GM12878 (cell line): ENCODE measurements at regions not wholly inside any gene's neighbourhood (a gene's known extent, or its start where the extent isn't known, plus 50 kb on each side); places are given as distances from the start of the nearest gene placed in this dataset.

Experiments used
- ATAC-seq: fragments of 200-7000 bp; cut with Tn5 transposase; 3 replicates; pipeline ENCODE4 v1.9.1; 2020; ENCODE audit warnings: mild to moderate bottlenecking, moderate library complexity
- BruUV-seq: library from RNA; stranded (reverse); fragments of 400-500 nt; replicated peaks from 2 replicates; lab custom pipeline; 2021; lab: Mats Ljungman, UMichigan
- CTCF ChIA-PET: fragments of 300-600 bp; sonication (Branson Sonifier 250); formaldehyde crosslinking; extraction: SDS; loops from one replicate; lab custom pipeline; 2021; ENCODE audit warnings: inconsistent platforms; lab: Yijun Ruan, JAX
- POLR2A ChIA-PET: fragments of 350-600 bp; formaldehyde crosslinking; extraction: SDS; loops from one replicate; lab custom pipeline; 2021; ENCODE audit warnings: inconsistent platforms; lab: Charles Lee
- RAD21 ChIA-PET: fragments of 300-600 bp; sonication (Branson Sonifier 250); formaldehyde crosslinking; loops from one replicate; lab custom pipeline; 2023; ENCODE audit warnings: antibody characterized with exemption; ENCODE audit not compliant: unreplicated experiment; lab: Charles Lee
- SMC1A ChIA-PET: fragments of 300-600 bp; sonication (Branson Sonifier 250); formaldehyde crosslinking; loops from one replicate; lab custom pipeline; 2023; ENCODE audit not compliant: unreplicated experiment, uncharacterized antibody; lab: Charles Lee
- DNase-seq: peaks from one replicate; pipeline ENCODE4 v3.0.0-alpha.2; 2011; ENCODE audit warnings: low read depth, low spot score
- FAIRE-seq: peaks from 3 replicates; lab custom pipeline; 2011; peaks lifted over from hg19 to GRCh38; lab: Jason Lieb, UNC
- H2AFZ ChIP-seq: 2 replicates; pipeline ENCODE4 v1.6.0; 2011; ENCODE audit warnings: low read depth, low read length, control low read depth; ENCODE audit not compliant: control insufficient read depth
- H3K27ac ChIP-seq: 2 replicates; pipeline ENCODE4 v1.5.1; 2011; ENCODE audit warnings: control low read depth; ENCODE audit not compliant: control insufficient read depth, insufficient read depth
- H3K27me3 ChIP-seq, 2 experiments: replicated peaks in 1 of 2; 2 replicates each; pipeline versions ENCODE4 v1.6.0 to v1.6.1; 2011; ENCODE audit warnings: low read length in 1 of 2; ENCODE audit not compliant: control insufficient read depth in 2 of 2, insufficient read depth in 2 of 2
- H3K36me3 ChIP-seq, 2 experiments: 2 replicates each; pipeline ENCODE4 v1.5.1; 2011; ENCODE audit warnings: low read length in 1 of 2; ENCODE audit not compliant: control insufficient read depth in 2 of 2, insufficient read depth in 2 of 2
- H3K4me1 ChIP-seq: 2 replicates; pipeline ENCODE4 v1.6.1; 2011; ENCODE audit warnings: mild to moderate bottlenecking, low read length, moderate library complexity, mixed read lengths; ENCODE audit not compliant: control insufficient read depth, insufficient read depth
- H3K4me2 ChIP-seq: 2 replicates; pipeline ENCODE4 v1.6.0; 2011; ENCODE audit warnings: control low read depth; ENCODE audit not compliant: control insufficient read depth, insufficient read depth
- H3K4me3 ChIP-seq: fragments of 200-600 bp; sonication (generic); 2 replicates; pipeline ENCODE4 v1.5.1; 2016
- H3K79me2 ChIP-seq: 2 replicates; pipeline ENCODE4 v1.6.0; 2011; ENCODE audit warnings: low read length; ENCODE audit not compliant: control insufficient read depth, insufficient read depth
- H3K9ac ChIP-seq: 2 replicates; pipeline ENCODE4 v1.8.0; 2011; ENCODE audit warnings: low read length, control low read depth, mixed read lengths; ENCODE audit not compliant: control insufficient read depth, insufficient read depth
- H3K9me3 ChIP-seq: replicated peaks from 3 replicates; pipeline ENCODE4 v1.5.1; 2011; ENCODE audit warnings: mild to moderate bottlenecking, low read length; ENCODE audit not compliant: control insufficient read depth, insufficient read depth
- H4K20me1 ChIP-seq: 2 replicates; pipeline ENCODE4 v1.6.0; 2011; ENCODE audit not compliant: control insufficient read depth, insufficient read depth
- CHD1 ChIP-seq: IDR thresholded peaks from 2 replicates; pipeline ENCODE4 v1.6.1; 2012; ENCODE audit warnings: low read depth, low read length, improper control_type of control experiment
- KLF5 ChIP-seq: fragments of 450-650 bp; IDR thresholded peaks from 2 replicates; pipeline ENCODE4 v1.6.1; 2014; ENCODE audit warnings: mild to moderate bottlenecking; ENCODE audit not compliant: partially characterized antibody
- NFYB ChIP-seq: IDR thresholded peaks from 2 replicates; pipeline ENCODE4 v1.6.1; 2011; ENCODE audit warnings: low read depth, mild to moderate bottlenecking, low read length, improper control_type of control experiment, moderate library complexity; ENCODE audit not compliant: insufficient read depth
- PRDM15 ChIP-seq: fragments of 450-650 bp; formaldehyde crosslinking; IDR thresholded peaks from 2 replicates; pipeline ENCODE4 v1.4.0; 2020; ENCODE audit warnings: mild to moderate bottlenecking, moderate library complexity
- ZBTB33 ChIP-seq: fragments of 450-650 bp; IDR thresholded peaks from 2 replicates; pipeline ENCODE4 v1.6.1; 2017; ENCODE audit warnings: mild to moderate bottlenecking
- WGBS: methylation state at CpG from one replicate; pipeline ENCODE4 v1.1.6; 2016; ENCODE audit warnings: low lambda C conversion rate; ENCODE audit not compliant: insufficient replicate concordance, insufficient coverage; ENCODE audit errors: missing lambda C conversion rate; 5-methylcytosine and 5-hydroxymethylcytosine counted together
- in situ Hi-C: fragments of 300-500 bp; cut with MboI; formaldehyde crosslinking; loops from 9 replicates; pipeline ENCODE4 v1.14.3; 2018; ENCODE audit warnings: mixed read lengths
- intact Hi-C: fragments of 100-400 bp; cut with micrococcal nuclease; formaldehyde crosslinking; loops from one replicate; pipeline ENCODE4 v1.14.2; 2022; ENCODE audit not compliant: unreplicated experiment

GRCh38 chr2:104312684-104313083 lies 541.2 kb upstream of the POU3F3 start:
- no peaks in the 10 kb centered on the region for H4K20me1 ChIP-seq
- ChIA-PET CTCF (interaction anchor here (1.0 kb wide), 1 partner anchor 11 kb away, joined by 3 read pairs; no protein-coding TSS in a partner anchor), POLR2A (no interaction called here), SMC1A (no interaction called here), RAD21 (no interaction called here)
- H3K4me3 ChIP-seq: no peak overlapping the region
- no peaks in the 10 kb centered on the region for H3K79me2 ChIP-seq
- no peaks in the 10 kb centered on the region for H3K36me3 ChIP-seq
- H3K27me3 ChIP-seq: no peaks in the 10 kb centered on the region
- DNase-seq (no peak), FAIRE-seq (no peak), ATAC-seq (no peak)
- 24% methylated on average over 4 of the region's 4 CpGs for WGBS
- in situ Hi-C loops (no loop called here), intact Hi-C loops (no loop called here)
- no peak for TF ChIP-seq KLF5
- TF ChIP-seq ZBTB33: no peak
- TF ChIP-seq NFYB: no peak
- no peak for TF ChIP-seq PRDM15 (CRISPR knock-in tag)
- TF ChIP-seq CHD1: no peak
- H3K4me2 ChIP-seq: no peak overlapping the region
- H3K4me1 ChIP-seq: no peaks in the 10 kb centered on the region
- no peak overlapping the region for H3K27ac ChIP-seq
- no peak overlapping the region for H3K9ac ChIP-seq
- no TSS peak for BruUV-seq
- no peaks in the 10 kb centered on the region for H3K9me3 ChIP-seq
- H2AFZ ChIP-seq: no peak overlapping the region
